ENCODE measurements at regions not wholly inside any gene's neighbourhood (a gene's known extent, or its start where the extent isn't known, plus 50 kb on each side); places are given as distances from the start of the nearest gene placed in this dataset.

GRCh38 chr15:25051399-25052154 lies 96.8 kb downstream of the SNRPN start:
- TF ChIP-seq SNAI2 (CRISPR knock-in tag; IDR thresholded peaks at IDR 0.05) (no peak), BACH2 (CRISPR knock-in tag; IDR thresholded peaks at IDR 0.05; ENCODE audit: borderline replicate concordance) (no peak), ARNTL (CRISPR knock-in tag; IDR thresholded peaks at IDR 0.05; ENCODE audit: borderline replicate concordance, low read depth) (no peak), TCF4 (CRISPR knock-in tag; IDR thresholded peaks at IDR 0.05; ENCODE audit: borderline replicate concordance) (no peak)
- no peak for ATAC-seq

- no peak for TF ChIP-seq ZNF565 (CRISPR knock-in tag; conservative IDR thresholded peaks at IDR 0.05; ENCODE audit: low read depth)
- no peak for TF ChIP-seq ESRRG (CRISPR knock-in tag; IDR thresholded peaks at IDR 0.05)
- no peak for TF ChIP-seq OSR1 (CRISPR knock-in tag; IDR thresholded peaks at IDR 0.05)
- no peak for TF ChIP-seq CSRNP3 (CRISPR knock-in tag; IDR thresholded peaks at IDR 0.05)
- ATAC-seq: no peak
Observed at GRCh38 chr15:25052191-25052999, 97.6 kb downstream of the SNRPN start.

GRCh38 chr15:25053000-25053815 lies 98.4 kb downstream of the SNRPN start:
- ATAC-seq: no peak
- no peak for TF ChIP-seq PATZ1 (CRISPR knock-in tag; IDR thresholded peaks at IDR 0.05; ENCODE audit: borderline replicate concordance)
- TF ChIP-seq RARB (CRISPR knock-in tag; IDR thresholded peaks at IDR 0.05): no peak

- TF ChIP-seq ESRRG (CRISPR knock-in tag; IDR thresholded peaks at IDR 0.05) (no peak), CREB5 (CRISPR knock-in tag; IDR thresholded peaks at IDR 0.05; ENCODE audit: low read depth) (no peak), CSDC2 (CRISPR knock-in tag; IDR thresholded peaks at IDR 0.05) (no peak), ZFP3 (CRISPR knock-in tag; IDR thresholded peaks at IDR 0.05) (no peak), ZC3H10 (CRISPR knock-in tag; IDR thresholded peaks at IDR 0.05) (no peak), ISL1 (CRISPR knock-in tag; IDR thresholded peaks at IDR 0.05) (no peak), OSR1 (CRISPR knock-in tag; IDR thresholded peaks at IDR 0.05) (no peak), TOX (CRISPR knock-in tag; IDR thresholded peaks at IDR 0.05; ENCODE audit: borderline replicate concordance) (no peak), RARB (CRISPR knock-in tag; IDR thresholded peaks at IDR 0.05) (no peak), TCF4 (CRISPR knock-in tag; IDR thresholded peaks at IDR 0.05; ENCODE audit: borderline replicate concordance) (no peak), ZFP30 (CRISPR knock-in tag; IDR thresholded peaks at IDR 0.05) (no peak), ARNTL (CRISPR knock-in tag; IDR thresholded peaks at IDR 0.05; ENCODE audit: borderline replicate concordance, low read depth) (no peak), GLIS3 (CRISPR knock-in tag; IDR thresholded peaks at IDR 0.05) (no peak), ZNF8 (CRISPR knock-in tag; IDR thresholded peaks at IDR 0.05) (no peak), CSRNP3 (CRISPR knock-in tag; IDR thresholded peaks at IDR 0.05) (no peak), PATZ1 (CRISPR knock-in tag; IDR thresholded peaks at IDR 0.05; ENCODE audit: borderline replicate concordance) (no peak)
- ATAC-seq: no peak
Observed at GRCh38 chr15:25054329-25054728, 99.5 kb downstream of the SNRPN start.
